ENCODE measurements at regions not wholly inside any gene's neighbourhood (a gene's known extent, or its start where the extent isn't known, plus 50 kb on each side); places are given as distances from the start of the nearest gene placed in this dataset.
"Not testable (repeated sequence)": the region's sequence is repeated elsewhere in the genome, so short reads cannot be mapped to it uniquely, and the experiment has no call there.

GRCh38 chr10:31124852-31125251 is 93.2 kb upstream of the ZNF438 start:
- DNase-seq: no peak

GRCh38 chr10:31125789-31126188 is 94.1 kb upstream of the ZNF438 start:
- DNase-seq: no peak

- no peak for DNase-seq
Observed at GRCh38 chr10:31126593-31126992, 94.9 kb upstream of the ZNF438 start.

GRCh38 chr10:31128536-31128935 is 96.9 kb upstream of the ZNF438 start:
- DNase-seq: no peak

GRCh38 chr10:31129271-31129670 is 97.6 kb upstream of the ZNF438 start:
- DNase-seq: no peak

GRCh38 chr10:31129880-31130405 is 98.3 kb upstream of the ZNF438 start:
- DNase-seq: no peak

GRCh38 chr10:31130406-31130805 is 98.7 kb upstream of the ZNF438 start:
- DNase-seq: no peak

- DNase-seq: no peak
Observed at GRCh38 chr10:31131251-31131650, 99.6 kb upstream of the ZNF438 start.

- no peak for DNase-seq
Observed at GRCh38 chr10:31132681-31133244, 101.1 kb upstream of the ZNF438 start.

- DNase-seq: no peak
Observed at GRCh38 chr10:31133251-31133791, 101.7 kb upstream of the ZNF438 start.

- DNase-seq: peak; percentile 34 to 89 (median 36)
Observed at GRCh38 chr10:31133792-31134310, 102.2 kb upstream of the ZNF438 start.

- peak in 1 of 5 experiments; percentile 75 for DNase-seq
Observed at GRCh38 chr10:31134311-31134952, 102.8 kb upstream of the ZNF438 start.

- peak in 1 of 5 experiments; percentile 46 for DNase-seq
Observed at GRCh38 chr10:31135171-31135570, 103.5 kb upstream of the ZNF438 start.

- DNase-seq: not testable (repeated sequence)
Observed at GRCh38 chr10:31135791-31136190, 104.1 kb upstream of the ZNF438 start.

- peak in 1 of 5 experiments; percentile 38 for DNase-seq
Observed at GRCh38 chr10:31136386-31136785, 104.7 kb upstream of the ZNF438 start.

GRCh38 chr10:31136930-31137885 is 105.5 kb upstream of the ZNF438 start:
- peak in 1 of 5 experiments; percentile 79 for DNase-seq

GRCh38 chr10:31138026-31138553 is 106.4 kb upstream of the ZNF438 start:
- DNase-seq: no peak

- DNase-seq: no peak
Observed at GRCh38 chr10:31139497-31139896, 107.8 kb upstream of the ZNF438 start.

- DNase-seq: no peak
Observed at GRCh38 chr10:31140716-31141115, 109.1 kb upstream of the ZNF438 start.

- no peak for DNase-seq
Observed at GRCh38 chr10:31142026-31142425, 110.4 kb upstream of the ZNF438 start.

GRCh38 chr10:31143331-31143935 is 111.8 kb upstream of the ZNF438 start:
- DNase-seq: no peak

- no peak for DNase-seq
Observed at GRCh38 chr10:31145986-31146385, 114.3 kb upstream of the ZNF438 start.
